HAP-1 (cell line): ENCODE measurements at regions not wholly inside any gene's neighbourhood (a gene's known extent, or its start where the extent isn't known, plus 50 kb on each side); places are given as distances from the start of the nearest gene placed in this dataset.

Experiments used
- DNase-seq, 2 experiments: peaks; one replicate each; pipeline ENCODE4 v3.0.0-alpha.2; 2016 to 2020; ENCODE audit warnings: low spot score in 2 of 2
- H3K27me3 ChIP-seq: fragments of 250-450 bp; sonication (Bioruptor Pico); 2 replicates; pipeline ENCODE4 v1.5.1; 2020; ENCODE audit warnings: low read depth, mild to moderate bottlenecking, moderate library complexity
- H3K36me3 ChIP-seq: fragments of 250-450 bp; sonication (Bioruptor Pico); replicated peaks from 2 replicates; pipeline ENCODE4 v1.5.1; 2020; ENCODE audit warnings: mild to moderate bottlenecking
- H3K4me1 ChIP-seq: fragments of 250-450 bp; sonication (Bioruptor Pico); 2 replicates; pipeline ENCODE4 v1.5.1; 2020; ENCODE audit warnings: mild to moderate bottlenecking
- H3K4me3 ChIP-seq: fragments of 250-450 bp; sonication (Bioruptor Pico); 2 replicates; pipeline ENCODE4 v1.5.1; 2020; ENCODE audit warnings: mild to moderate bottlenecking, moderate library complexity
- H3K9me3 ChIP-seq: fragments of 250-450 bp; sonication (Bioruptor Pico); 2 replicates; pipeline ENCODE4 v1.5.1; 2020; ENCODE audit warnings: mild to moderate bottlenecking, moderate library complexity
- in situ Hi-C: fragments of 300-500 bp; cut with MboI; formaldehyde crosslinking; loops from 3 replicates; pipeline ENCODE4 v1.14.3; 2020; ENCODE audit warnings: low sequenced_read_pairs, inconsistent platforms, mixed read lengths

- in situ Hi-C loops: no loop called here
- DNase-seq: no peak
- H3K4me3 ChIP-seq: no peak overlapping the region
- no peaks in the 10 kb centered on the region for H3K4me1 ChIP-seq
- no peaks in the 10 kb centered on the region for H3K27me3 ChIP-seq
- no peaks in the 10 kb centered on the region for H3K9me3 ChIP-seq
- H3K36me3 ChIP-seq: no peaks in the 10 kb centered on the region
Measured at GRCh38 chr1:4327142-4327541, 327.3 kb upstream of the AJAP1 start.

DNA sequence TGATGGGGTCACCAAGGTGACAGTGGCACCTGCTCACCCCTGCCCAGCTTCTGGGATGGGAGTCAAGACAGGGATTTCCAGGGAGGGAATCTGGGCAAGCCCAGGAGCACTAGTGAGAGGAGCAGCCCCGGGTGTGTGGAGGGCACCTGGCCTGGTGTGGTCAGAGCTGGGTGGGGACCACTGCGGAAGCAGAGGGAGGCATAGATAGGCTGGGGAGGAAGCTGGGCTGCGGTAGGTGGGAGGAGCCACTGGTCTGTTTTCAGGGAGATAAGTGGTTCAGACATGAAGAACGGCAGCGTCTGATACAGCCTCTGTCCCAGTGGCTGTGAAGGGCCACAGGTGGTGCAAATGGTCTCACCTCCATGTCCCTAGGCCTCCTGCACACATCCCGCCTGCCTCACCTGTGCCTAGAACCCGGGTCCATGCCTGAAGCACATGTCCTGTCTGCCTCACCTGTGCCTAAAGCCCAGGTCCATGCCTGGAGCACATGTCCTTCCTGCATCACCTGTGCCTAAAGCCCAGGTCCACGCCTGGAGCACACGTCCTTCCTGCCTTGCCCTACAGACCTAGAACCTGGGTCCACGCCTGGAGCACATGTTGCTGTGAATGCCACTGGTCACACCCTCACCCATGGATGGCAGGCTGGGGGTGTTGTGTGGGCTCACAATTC is 325.9 kb upstream of the AJAP1 start:
- Histone ChIP-seq H3K4me1 (no peaks in the 10 kb centered on the region), H3K4me3 (no peak overlapping the region), H3K27me3 (no peaks in the 10 kb centered on the region), H3K9me3 (no peaks in the 10 kb centered on the region), H3K36me3 (no peaks in the 10 kb centered on the region)
- DNase-seq: no peak
- in situ Hi-C loops: no loop called here

DNA sequence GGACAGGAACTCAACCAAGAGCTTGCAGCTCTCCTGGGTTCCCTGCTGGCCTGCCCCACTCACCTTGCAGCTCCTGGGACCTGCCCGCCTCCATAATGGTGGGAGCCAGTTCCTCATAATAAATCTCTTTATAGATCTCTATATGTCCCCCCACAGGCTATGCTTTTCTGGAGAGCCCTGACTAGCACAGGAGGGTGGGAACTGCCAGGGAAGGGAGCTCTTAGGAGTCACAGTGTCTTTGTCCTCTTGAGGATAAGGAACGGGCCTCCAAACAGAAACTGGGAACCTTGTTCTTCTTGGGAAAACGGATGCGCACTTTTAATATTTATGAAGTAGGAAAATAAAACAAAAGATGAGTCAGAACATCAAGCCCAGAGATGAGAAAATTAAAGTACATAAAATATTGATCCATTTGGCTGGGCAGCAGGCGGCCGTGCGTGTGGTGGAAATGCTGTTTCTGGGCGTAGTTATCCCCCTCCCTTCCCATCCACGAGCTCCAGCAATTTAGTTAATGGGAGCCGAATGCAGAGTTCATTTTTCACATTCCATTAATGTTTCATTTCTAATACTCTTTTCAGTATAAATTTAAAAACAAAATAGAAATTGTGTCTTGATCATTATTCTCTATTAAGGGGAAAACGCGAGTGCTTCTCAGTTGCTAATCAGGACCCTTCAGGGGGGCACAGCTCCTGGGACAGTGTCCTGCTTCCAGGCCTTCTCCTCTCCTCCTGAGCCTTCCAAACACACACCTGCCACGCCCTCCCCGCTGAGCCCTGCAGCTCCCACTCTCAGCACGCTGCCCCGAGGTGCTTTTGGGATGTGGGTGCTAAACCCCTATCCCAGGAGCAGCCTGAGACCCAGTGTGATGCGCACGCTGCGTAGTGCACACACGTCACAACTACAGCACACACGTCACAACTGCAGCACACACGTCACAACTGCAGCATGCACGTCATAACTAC is 323.3 kb upstream of the AJAP1 start:
- Histone ChIP-seq H3K36me3 (no peaks in the 10 kb centered on the region), H3K27me3 (no peaks in the 10 kb centered on the region), H3K4me3 (no peak overlapping the region), H3K9me3 (no peaks in the 10 kb centered on the region), H3K4me1 (no peaks in the 10 kb centered on the region)
- in situ Hi-C loops: loop anchor here (10.0 kb wide), 1 partner anchor 64 kb away; no protein-coding TSS in a partner anchor
- no peak for DNase-seq

DNA sequence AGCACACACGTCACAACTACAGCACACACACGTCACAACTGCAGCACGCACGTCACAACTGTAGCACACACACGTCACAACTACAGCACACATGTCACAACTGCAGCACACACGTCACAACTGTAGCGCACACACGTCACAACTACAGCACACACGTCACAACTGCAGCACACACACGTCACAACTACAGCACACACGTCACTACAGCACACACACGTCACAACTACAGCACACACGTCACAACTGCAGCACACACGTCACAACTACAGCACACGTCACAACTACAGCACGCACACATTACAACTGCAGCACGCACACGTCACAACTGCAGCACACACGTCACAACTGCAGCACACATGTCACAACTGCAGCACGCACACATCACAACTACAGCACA is 322.6 kb upstream of the AJAP1 start:
- DNase-seq: no peak
- Histone ChIP-seq H3K36me3 (no peaks in the 10 kb centered on the region), H3K9me3 (no peaks in the 10 kb centered on the region), H3K27me3 (no peaks in the 10 kb centered on the region), H3K4me3 (no peak overlapping the region), H3K4me1 (no peaks in the 10 kb centered on the region)
- in situ Hi-C loops: loop anchor here (10.0 kb wide), 1 partner anchor 63 kb away; no protein-coding TSS in a partner anchor

DNA sequence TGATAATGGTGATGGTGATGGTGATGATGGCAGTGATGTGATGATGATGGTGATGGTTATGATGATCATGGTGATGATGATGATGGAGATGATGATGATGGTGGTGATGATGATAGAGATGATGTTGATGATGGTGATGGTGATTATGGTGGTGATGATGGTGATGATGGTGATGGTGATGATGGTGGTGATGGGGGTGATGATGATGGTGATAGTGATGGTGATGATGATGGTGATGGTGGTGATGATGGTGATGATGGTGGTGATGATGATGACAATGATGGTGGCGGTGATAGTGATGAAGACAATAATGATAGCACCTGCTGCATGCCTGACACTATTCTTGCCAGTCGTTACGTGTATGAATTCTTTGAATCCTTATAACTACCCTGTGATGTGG is 317.9 kb upstream of the AJAP1 start:
- Histone ChIP-seq H3K36me3 (no peaks in the 10 kb centered on the region), H3K4me1 (no peaks in the 10 kb centered on the region), H3K4me3 (no peak overlapping the region), H3K27me3 (no peaks in the 10 kb centered on the region), H3K9me3 (no peaks in the 10 kb centered on the region)
- in situ Hi-C loops: loop anchor here (10.0 kb wide), 1 partner anchor 58 kb away; no protein-coding TSS in a partner anchor
- DNase-seq: no peak

DNA sequence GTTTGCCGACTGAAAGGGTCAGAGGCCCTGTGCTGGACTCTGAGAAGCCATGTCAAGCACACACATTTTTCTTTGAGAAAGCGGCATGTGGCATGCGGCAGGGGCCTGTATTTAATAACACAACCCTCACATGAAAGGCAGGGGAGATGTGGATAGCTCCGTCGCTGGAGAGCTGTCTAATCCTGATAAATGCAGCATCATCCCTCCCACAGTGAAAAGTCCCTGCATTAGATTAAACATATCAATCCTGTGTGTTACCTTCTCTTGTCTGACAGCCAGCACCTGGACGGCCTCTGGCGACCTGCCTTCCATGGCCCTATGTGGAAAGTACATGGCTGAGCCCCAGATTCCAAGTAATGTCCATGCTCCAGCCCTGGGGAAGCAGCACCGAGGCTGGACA is 313.0 kb upstream of the AJAP1 start:
- in situ Hi-C loops: no loop called here
- no peaks in the 10 kb centered on the region for H3K9me3 ChIP-seq

GRCh38 chr1:4344065-4344732 is 310.2 kb upstream of the AJAP1 start:
- H3K27me3 ChIP-seq: no peaks in the 10 kb centered on the region
- no peaks in the 10 kb centered on the region for H3K36me3 ChIP-seq
- no peak for DNase-seq
- H3K9me3 ChIP-seq: no peaks in the 10 kb centered on the region
- no peaks in the 10 kb centered on the region for H3K4me1 ChIP-seq
- no peak overlapping the region for H3K4me3 ChIP-seq
- in situ Hi-C loops: no loop called here

More for the DNA sequence above, 313.0 kb upstream of the AJAP1 start:
- Histone ChIP-seq H3K4me3 (no peak overlapping the region), H3K4me1 (no peaks in the 10 kb centered on the region), H3K27me3 (no peaks in the 10 kb centered on the region), H3K36me3 (no peaks in the 10 kb centered on the region)
- DNase-seq: no peak

- Histone ChIP-seq H3K27me3 (no peaks in the 10 kb centered on the region), H3K4me3 (no peak overlapping the region), H3K36me3 (no peaks in the 10 kb centered on the region), H3K9me3 (no peaks in the 10 kb centered on the region), H3K4me1 (no peaks in the 10 kb centered on the region)
- in situ Hi-C loops: no loop called here
- DNase-seq: no peak
Measured at GRCh38 chr1:4345094-4345493, 309.3 kb upstream of the AJAP1 start.

- no peaks in the 10 kb centered on the region for H3K36me3 ChIP-seq
- H3K4me1 ChIP-seq: no peaks in the 10 kb centered on the region
- in situ Hi-C loops: no loop called here
- no peak overlapping the region for H3K4me3 ChIP-seq
- DNase-seq: no peak
- H3K27me3 ChIP-seq: no peaks in the 10 kb centered on the region
- no peaks in the 10 kb centered on the region for H3K9me3 ChIP-seq
Measured at GRCh38 chr1:4346131-4346530, 308.3 kb upstream of the AJAP1 start.

DNA sequence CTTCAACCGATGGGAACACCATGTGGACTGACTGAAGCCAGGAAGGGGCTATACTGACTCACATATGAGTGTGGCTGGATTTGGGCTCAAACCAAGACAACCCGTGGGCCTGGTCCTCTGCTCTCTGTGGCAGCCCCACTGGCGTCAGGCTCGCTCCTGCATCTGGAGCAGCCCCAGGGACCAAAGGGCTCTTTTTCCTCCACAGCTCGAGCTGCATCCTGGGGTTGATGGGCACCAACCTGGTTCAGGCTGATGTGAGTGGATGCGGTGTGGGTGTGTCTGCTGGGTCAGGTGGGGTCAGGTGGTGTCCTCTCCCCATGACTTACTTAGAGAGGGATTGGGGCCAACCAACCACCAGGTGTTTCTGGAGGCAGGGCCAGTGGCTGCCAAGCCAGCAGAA is 303.0 kb upstream of the AJAP1 start:
- in situ Hi-C loops: no loop called here
- H3K36me3 ChIP-seq: no peaks in the 10 kb centered on the region
- H3K9me3 ChIP-seq: no peaks in the 10 kb centered on the region
- H3K27me3 ChIP-seq: no peaks in the 10 kb centered on the region
- no peak for DNase-seq
- no peak overlapping the region for H3K4me3 ChIP-seq
- no peaks in the 10 kb centered on the region for H3K4me1 ChIP-seq

DNA sequence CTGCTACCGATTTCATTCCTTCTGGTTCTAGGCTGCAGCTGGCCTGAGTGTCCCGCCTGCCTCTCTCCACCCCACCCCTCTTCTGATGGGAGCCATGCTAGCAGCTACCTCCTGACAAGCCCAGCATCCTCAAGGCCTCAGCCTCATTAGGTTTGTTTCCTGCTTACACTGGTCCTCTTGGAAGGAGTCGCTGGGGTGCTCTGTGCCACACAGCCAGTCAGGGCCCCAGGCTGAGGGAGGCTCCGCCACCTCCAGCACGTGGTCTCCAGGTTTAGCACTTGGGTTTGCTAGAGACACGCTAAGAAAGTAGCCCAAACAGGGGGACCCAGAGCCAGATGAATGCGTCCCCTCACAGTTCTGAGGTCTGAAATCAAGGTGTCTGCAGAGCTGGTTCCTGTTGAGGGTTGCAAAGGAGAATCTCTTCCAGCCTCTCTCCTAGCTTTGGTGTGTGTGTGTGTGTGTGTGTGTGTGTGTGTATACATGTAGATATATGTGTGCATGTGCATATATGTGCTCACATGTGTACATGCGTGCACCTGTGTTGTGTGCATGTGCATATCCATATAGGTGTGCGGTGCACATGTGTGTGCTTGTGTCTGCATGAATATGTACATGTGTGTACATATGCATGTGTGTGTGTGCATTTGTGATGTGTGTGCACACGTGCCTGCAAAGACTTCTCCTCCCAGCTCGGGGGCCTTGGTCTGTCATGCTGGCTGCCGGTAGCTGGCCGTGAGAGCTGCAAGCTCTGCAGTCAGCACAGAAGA is 301.1 kb upstream of the AJAP1 start:
- H3K27me3 ChIP-seq: no peaks in the 10 kb centered on the region
- no peak overlapping the region for H3K4me3 ChIP-seq
- H3K4me1 ChIP-seq: no peaks in the 10 kb centered on the region
- in situ Hi-C loops: no loop called here
- DNase-seq: no peak
- H3K36me3 ChIP-seq: no peaks in the 10 kb centered on the region
- H3K9me3 ChIP-seq: no peaks in the 10 kb centered on the region

DNA sequence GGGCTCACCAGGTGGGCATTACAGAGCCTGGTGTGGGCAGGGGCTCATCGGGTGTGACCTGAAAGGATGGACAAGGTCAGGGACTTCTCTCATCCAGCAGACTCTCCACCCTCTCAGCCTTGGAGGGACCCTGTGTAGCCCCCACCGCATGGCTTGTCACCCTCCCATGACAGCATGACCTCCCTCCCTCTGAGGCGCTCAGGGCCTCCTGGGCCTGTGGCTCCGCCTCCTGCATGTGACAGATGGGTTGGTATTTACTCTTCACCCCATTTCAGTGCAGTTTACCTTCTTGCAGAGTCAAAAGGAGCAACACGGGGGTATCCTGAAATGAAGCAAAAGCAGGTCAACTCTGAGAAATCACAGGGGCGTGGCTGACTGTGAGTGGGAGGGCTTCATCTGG is 298.6 kb upstream of the AJAP1 start:
- Histone ChIP-seq H3K9me3 (no peaks in the 10 kb centered on the region), H3K4me1 (no peaks in the 10 kb centered on the region), H3K4me3 (no peak overlapping the region), H3K36me3 (no peaks in the 10 kb centered on the region), H3K27me3 (no peaks in the 10 kb centered on the region)
- in situ Hi-C loops: no loop called here
- no peak for DNase-seq

GRCh38 chr1:4362314-4363044 is 291.9 kb upstream of the AJAP1 start:
- H3K4me3 ChIP-seq: no peak overlapping the region
- H3K9me3 ChIP-seq: no peaks in the 10 kb centered on the region
- no peaks in the 10 kb centered on the region for H3K27me3 ChIP-seq
- no peak for DNase-seq
- no peaks in the 10 kb centered on the region for H3K36me3 ChIP-seq
- in situ Hi-C loops: no loop called here
- H3K4me1 ChIP-seq: no peaks in the 10 kb centered on the region
